K562 (cell line): ENCODE measurements at regions not wholly inside any gene's neighbourhood (a gene's known extent, or its start where the extent isn't known, plus 50 kb on each side); places are given as distances from the start of the nearest gene placed in this dataset.

Source experiments
- CBX5 ChIP-seq: IDR thresholded peaks from 2 replicates; pipeline ENCODE4 v1.6.1; 2014; ENCODE audit warnings: low read depth, borderline replicate concordance
- HMG20B ChIP-seq: fragments of 250-450 bp; sonication (Bioruptor Pico); IDR thresholded peaks from 2 replicates; pipeline ENCODE4 v1.5.0; 2021; ENCODE audit warnings: mild to moderate bottlenecking
- HNRNPL ChIP-seq: fragments of 200-400 bp; formaldehyde crosslinking; IDR thresholded peaks from 2 replicates; pipeline ENCODE4 v1.6.1; 2017; ENCODE audit warnings: low read depth, mild to moderate bottlenecking, low read length
- PCBP2 ChIP-seq: fragments of 200-400 bp; formaldehyde crosslinking; IDR thresholded peaks from 2 replicates; pipeline ENCODE4 v1.6.1; 2018; ENCODE audit warnings: low read length, low read depth, mild to moderate bottlenecking, moderate library complexity; ENCODE audit not compliant: poor library complexity, severe bottlenecking
- RAD21 ChIP-seq, 2 experiments: fragments of 250-450 bp in 1 of 2; fragments of 450-650 bp in 1 of 2; sonication (Bioruptor Pico) in 1 of 2; formaldehyde crosslinking in 1 of 2; IDR thresholded peaks in 1 of 2; conservative IDR thresholded peaks in 1 of 2; 2 replicates each; pipeline versions ENCODE4 v1.4.0 to v1.8.0; 2020 to 2022; ENCODE audit warnings: mild to moderate bottlenecking in 2 of 2, moderate library complexity in 1 of 2
- SMARCB1 ChIP-seq: IDR thresholded peaks from 2 replicates; pipeline ENCODE4 v1.6.1; 2011; ENCODE audit warnings: improper control_type of control experiment, low read depth; ENCODE audit not compliant: insufficient read length
- TF ChIP-seq, protein P1 (sequence below): fragments of 450-650 bp; IDR thresholded peaks from 2 replicates; pipeline ENCODE4 v1.6.1; 2016; ENCODE audit warnings: mild to moderate bottlenecking
- TF ChIP-seq, protein P2 (sequence below): sonication (generic); formaldehyde crosslinking; IDR thresholded peaks from 2 replicates; pipeline ENCODE4 v1.4.0; 2020; ENCODE audit warnings: mild to moderate bottlenecking, missing genetic modification reagents
- TF ChIP-seq, protein P3 (sequence below): fragments of 450-650 bp; conservative IDR thresholded peaks from 2 replicates; pipeline ENCODE4 v1.6.1; 2016; ENCODE audit warnings: missing genetic modification characterization, low read depth, mild to moderate bottlenecking, control low read depth, missing compliant biosample characterization
- TF ChIP-seq, protein P4 (sequence below), 3 experiments: fragments of 200-800 bp in 1 of 3; fragments of 250-450 bp in 1 of 3; fragments of 450-650 bp in 1 of 3; sonication (Bioruptor Pico) in 1 of 3; sonication (Bioruptor generic) in 1 of 3; formaldehyde crosslinking in 1 of 3; IDR thresholded peaks; 2 replicates each; pipeline versions ENCODE4 v1.6.1 to v1.8.0; 2016 to 2022; ENCODE audit warnings: mild to moderate bottlenecking in 2 of 3, missing genetic modification characterization in 2 of 3, missing compliant biosample characterization in 1 of 3, moderate library complexity in 1 of 3
- TF ChIP-seq, protein P5 (sequence below): fragments of 250-450 bp; sonication (Bioruptor Pico); IDR thresholded peaks from 2 replicates; pipeline ENCODE4 v1.5.0; 2020; ENCODE audit warnings: mild to moderate bottlenecking

DNA sequence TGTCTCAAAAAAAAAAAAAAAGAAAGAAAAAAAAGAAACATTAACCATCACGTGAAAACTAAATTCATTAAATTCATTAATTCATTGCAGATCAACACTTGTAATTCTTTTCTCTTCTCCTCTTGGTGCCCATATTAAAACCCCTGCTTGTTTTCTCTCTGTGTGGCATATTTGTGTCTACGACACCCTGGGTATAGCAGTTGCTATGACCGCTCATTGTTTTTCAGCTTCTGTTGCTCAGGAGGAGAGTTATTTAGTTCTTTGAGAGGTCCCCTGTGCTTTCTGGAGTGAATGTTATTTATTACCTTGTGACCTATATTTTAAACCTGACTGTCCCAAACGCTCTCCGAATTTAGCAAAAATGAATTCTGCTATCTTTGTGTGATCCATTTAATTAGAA, 62.3 kb upstream of the CLMP start (continued):
- TF ChIP-seq, protein P1, sequence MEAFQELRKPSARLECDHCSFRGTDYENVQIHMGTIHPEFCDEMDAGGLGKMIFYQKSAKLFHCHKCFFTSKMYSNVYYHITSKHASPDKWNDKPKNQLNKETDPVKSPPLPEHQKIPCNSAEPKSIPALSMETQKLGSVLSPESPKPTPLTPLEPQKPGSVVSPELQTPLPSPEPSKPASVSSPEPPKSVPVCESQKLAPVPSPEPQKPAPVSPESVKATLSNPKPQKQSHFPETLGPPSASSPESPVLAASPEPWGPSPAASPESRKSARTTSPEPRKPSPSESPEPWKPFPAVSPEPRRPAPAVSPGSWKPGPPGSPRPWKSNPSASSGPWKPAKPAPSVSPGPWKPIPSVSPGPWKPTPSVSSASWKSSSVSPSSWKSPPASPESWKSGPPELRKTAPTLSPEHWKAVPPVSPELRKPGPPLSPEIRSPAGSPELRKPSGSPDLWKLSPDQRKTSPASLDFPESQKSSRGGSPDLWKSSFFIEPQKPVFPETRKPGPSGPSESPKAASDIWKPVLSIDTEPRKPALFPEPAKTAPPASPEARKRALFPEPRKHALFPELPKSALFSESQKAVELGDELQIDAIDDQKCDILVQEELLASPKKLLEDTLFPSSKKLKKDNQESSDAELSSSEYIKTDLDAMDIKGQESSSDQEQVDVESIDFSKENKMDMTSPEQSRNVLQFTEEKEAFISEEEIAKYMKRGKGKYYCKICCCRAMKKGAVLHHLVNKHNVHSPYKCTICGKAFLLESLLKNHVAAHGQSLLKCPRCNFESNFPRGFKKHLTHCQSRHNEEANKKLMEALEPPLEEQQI: no peak
- TF ChIP-seq CBX5: no peak
- TF ChIP-seq HMG20B (CRISPR knock-in tag): no peak
- TF ChIP-seq, protein P2, sequence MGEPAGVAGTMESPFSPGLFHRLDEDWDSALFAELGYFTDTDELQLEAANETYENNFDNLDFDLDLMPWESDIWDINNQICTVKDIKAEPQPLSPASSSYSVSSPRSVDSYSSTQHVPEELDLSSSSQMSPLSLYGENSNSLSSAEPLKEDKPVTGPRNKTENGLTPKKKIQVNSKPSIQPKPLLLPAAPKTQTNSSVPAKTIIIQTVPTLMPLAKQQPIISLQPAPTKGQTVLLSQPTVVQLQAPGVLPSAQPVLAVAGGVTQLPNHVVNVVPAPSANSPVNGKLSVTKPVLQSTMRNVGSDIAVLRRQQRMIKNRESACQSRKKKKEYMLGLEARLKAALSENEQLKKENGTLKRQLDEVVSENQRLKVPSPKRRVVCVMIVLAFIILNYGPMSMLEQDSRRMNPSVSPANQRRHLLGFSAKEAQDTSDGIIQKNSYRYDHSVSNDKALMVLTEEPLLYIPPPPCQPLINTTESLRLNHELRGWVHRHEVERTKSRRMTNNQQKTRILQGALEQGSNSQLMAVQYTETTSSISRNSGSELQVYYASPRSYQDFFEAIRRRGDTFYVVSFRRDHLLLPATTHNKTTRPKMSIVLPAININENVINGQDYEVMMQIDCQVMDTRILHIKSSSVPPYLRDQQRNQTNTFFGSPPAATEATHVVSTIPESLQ (CRISPR knock-in tag): no peak
- TF ChIP-seq, protein P3, sequence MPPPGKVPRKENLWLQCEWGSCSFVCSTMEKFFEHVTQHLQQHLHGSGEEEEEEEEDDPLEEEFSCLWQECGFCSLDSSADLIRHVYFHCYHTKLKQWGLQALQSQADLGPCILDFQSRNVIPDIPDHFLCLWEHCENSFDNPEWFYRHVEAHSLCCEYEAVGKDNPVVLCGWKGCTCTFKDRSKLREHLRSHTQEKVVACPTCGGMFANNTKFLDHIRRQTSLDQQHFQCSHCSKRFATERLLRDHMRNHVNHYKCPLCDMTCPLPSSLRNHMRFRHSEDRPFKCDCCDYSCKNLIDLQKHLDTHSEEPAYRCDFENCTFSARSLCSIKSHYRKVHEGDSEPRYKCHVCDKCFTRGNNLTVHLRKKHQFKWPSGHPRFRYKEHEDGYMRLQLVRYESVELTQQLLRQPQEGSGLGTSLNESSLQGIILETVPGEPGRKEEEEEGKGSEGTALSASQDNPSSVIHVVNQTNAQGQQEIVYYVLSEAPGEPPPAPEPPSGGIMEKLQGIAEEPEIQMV: no peak
- TF ChIP-seq, protein P4, sequence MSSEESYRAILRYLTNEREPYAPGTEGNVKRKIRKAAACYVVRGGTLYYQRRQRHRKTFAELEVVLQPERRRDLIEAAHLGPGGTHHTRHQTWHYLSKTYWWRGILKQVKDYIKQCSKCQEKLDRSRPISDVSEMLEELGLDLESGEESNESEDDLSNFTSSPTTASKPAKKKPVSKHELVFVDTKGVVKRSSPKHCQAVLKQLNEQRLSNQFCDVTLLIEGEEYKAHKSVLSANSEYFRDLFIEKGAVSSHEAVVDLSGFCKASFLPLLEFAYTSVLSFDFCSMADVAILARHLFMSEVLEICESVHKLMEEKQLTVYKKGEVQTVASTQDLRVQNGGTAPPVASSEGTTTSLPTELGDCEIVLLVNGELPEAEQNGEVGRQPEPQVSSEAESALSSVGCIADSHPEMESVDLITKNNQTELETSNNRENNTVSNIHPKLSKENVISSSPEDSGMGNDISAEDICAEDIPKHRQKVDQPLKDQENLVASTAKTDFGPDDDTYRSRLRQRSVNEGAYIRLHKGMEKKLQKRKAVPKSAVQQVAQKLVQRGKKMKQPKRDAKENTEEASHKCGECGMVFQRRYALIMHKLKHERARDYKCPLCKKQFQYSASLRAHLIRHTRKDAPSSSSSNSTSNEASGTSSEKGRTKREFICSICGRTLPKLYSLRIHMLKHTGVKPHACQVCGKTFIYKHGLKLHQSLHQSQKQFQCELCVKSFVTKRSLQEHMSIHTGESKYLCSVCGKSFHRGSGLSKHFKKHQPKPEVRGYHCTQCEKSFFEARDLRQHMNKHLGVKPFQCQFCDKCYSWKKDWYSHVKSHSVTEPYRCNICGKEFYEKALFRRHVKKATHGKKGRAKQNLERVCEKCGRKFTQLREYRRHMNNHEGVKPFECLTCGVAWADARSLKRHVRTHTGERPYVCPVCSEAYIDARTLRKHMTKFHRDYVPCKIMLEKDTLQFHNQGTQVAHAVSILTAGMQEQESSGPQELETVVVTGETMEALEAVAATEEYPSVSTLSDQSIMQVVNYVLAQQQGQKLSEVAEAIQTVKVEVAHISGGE (CRISPR knock-in tag; IDR thresholded peaks at IDR 0.05): no peak
- TF ChIP-seq PCBP2: no peak
- no peak for TF ChIP-seq RAD21 (CRISPR knock-in tag; conservative IDR thresholded peaks at IDR 0.05 in 1 of 2, IDR thresholded peaks at IDR 0.05 in 1 of 2)
- TF ChIP-seq HNRNPL: no peak
- no peak for TF ChIP-seq SMARCB1
- TF ChIP-seq, protein P5, sequence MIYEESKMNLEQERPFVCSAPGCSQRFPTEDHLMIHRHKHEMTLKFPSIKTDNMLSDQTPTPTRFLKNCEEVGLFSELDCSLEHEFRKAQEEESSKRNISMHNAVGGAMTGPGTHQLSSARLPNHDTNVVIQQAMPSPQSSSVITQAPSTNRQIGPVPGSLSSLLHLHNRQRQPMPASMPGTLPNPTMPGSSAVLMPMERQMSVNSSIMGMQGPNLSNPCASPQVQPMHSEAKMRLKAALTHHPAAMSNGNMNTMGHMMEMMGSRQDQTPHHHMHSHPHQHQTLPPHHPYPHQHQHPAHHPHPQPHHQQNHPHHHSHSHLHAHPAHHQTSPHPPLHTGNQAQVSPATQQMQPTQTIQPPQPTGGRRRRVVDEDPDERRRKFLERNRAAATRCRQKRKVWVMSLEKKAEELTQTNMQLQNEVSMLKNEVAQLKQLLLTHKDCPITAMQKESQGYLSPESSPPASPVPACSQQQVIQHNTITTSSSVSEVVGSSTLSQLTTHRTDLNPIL: no peak
